ENCODE measurements at regions not wholly inside any gene's neighbourhood (a gene's known extent, or its start where the extent isn't known, plus 50 kb on each side); places are given as distances from the start of the nearest gene placed in this dataset.

DNA sequence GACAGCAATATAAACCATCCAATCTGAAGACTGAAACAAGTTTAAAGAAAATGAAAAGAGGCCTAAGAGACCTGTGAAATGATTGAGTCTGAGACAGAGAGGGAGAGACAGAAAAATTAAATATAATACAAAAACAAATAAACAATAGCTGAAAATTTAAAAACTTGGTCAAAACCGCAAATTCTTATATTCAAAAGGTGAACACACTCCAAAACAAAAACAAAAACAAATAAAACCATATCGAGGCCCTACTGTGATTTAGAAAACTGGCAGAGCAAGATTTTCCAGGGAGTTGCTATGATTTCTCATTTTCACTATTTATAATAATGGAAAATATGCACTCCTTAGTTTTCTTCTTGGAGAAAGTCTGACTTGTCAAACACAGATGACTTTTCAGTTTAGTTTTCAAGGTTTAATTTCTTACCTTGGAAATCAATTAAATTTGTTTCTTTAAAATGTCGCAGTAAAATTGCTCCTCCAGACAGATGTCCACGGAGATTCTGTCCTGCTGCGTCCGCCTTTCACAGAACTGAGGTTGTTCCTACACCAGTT is 1420.3 kb downstream of the UQCRFS1 start:
- TF ChIP-seq EZH2 (IDR thresholded peaks at IDR 0.05; ENCODE audit: borderline replicate concordance, low read depth, low read length, severe bottlenecking) (no peak), CTCF (IDR thresholded peaks at IDR 0.05; ENCODE audit: extremely low read depth in 1 of 2, insufficient read depth in 1 of 2, low read depth in 1 of 2, low read length in 2 of 2) (no peak), POLR2A (IDR thresholded peaks at IDR 0.05; ENCODE audit: low read depth, low read length) (no peak), GATA2 (IDR thresholded peaks at IDR 0.05; ENCODE audit: insufficient read depth, insufficient read length, low read depth, low read length) (no peak), FOS (IDR thresholded peaks at IDR 0.05; ENCODE audit: borderline replicate concordance, insufficient read depth, low read length) (no peak), MYC (IDR thresholded peaks at IDR 0.05; ENCODE audit: low read depth, low read length) (no peak), JUN (IDR thresholded peaks at IDR 0.05; ENCODE audit: borderline replicate concordance, insufficient read depth, insufficient read length, low read depth) (no peak), POLR2AphosphoS5 (IDR thresholded peaks at IDR 0.05; ENCODE audit: insufficient read depth, low read depth, low read length) (no peak)
- TF ChIP-seq, protein P1, sequence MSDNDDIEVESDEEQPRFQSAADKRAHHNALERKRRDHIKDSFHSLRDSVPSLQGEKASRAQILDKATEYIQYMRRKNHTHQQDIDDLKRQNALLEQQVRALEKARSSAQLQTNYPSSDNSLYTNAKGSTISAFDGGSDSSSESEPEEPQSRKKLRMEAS (IDR thresholded peaks at IDR 0.05; ENCODE audit: insufficient read depth, insufficient read length), result no peak
- BruUV-seq (replicated peaks), result TSS peak; percentile 40
- H3K27me3 ChIP-seq (ENCODE audit: control insufficient read depth in 2 of 2, insufficient read depth in 2 of 2, low read length in 2 of 2), result no peaks in the 10 kb centered on the region
- no peaks in the 10 kb centered on the region for H3K9me3 ChIP-seq (replicated peaks; ENCODE audit: control insufficient read depth, insufficient read depth, low read length)
- dilution Hi-C loops (cut with MboI; ENCODE audit: extremely low pct_ligation_motif_present, low sequenced_read_pairs) (no loop called here), intact Hi-C loops (cut with micrococcal nuclease) (loop anchor here (5.0 kb wide), 1 partner anchor 540 kb away; no protein-coding TSS in a partner anchor)
- H3K4me3 ChIP-seq (replicated peaks in 1 of 3; ENCODE audit: insufficient read depth in 1 of 3, low read depth in 1 of 3, low read length in 3 of 3), result peak overlapping the region; percentile 61 to 65 (median 61)
- peaks cover 33% of the 10 kb centered on the region for H3K79me2 ChIP-seq (ENCODE audit: control insufficient read depth, insufficient read depth, low read length)
- H3K4me1 ChIP-seq (ENCODE audit: control insufficient read depth, extremely low read depth, insufficient read depth, low read length), result peaks cover 5% of the 10 kb centered on the region
- H3K9ac ChIP-seq (replicated peaks; ENCODE audit: extremely low read depth, insufficient read depth, low read length), result peak overlapping the region; percentile 68
- DNase-seq (ENCODE audit: low read depth, low spot score), result peak; percentile 2
- H4K20me1 ChIP-seq (replicated peaks; ENCODE audit: control insufficient read depth, extremely low read depth, insufficient read depth, low read length), result no peaks in the 10 kb centered on the region
- H2AFZ ChIP-seq (ENCODE audit: low read depth, low read length), result peak overlapping the region; percentile 72
- no peaks in the 10 kb centered on the region for H3K36me3 ChIP-seq (ENCODE audit: control insufficient read depth in 2 of 2, extremely low read depth in 1 of 2, insufficient read depth in 2 of 2, low read length in 2 of 2)
- peak overlapping the region; percentile 89 for H3K4me2 ChIP-seq (ENCODE audit: insufficient read depth, low read length)
- ChIA-PET POLR2A (interaction anchor here (0.9 kb wide), 1 partner anchor 13 kb away, joined by 3 read pairs; no protein-coding TSS in a partner anchor), CTCF (interaction anchor here (2.2 kb wide), 1 partner anchor 10 kb away, joined by 6 read pairs; no protein-coding TSS in a partner anchor)
- no peak overlapping the region for H3K27ac ChIP-seq (ENCODE audit: insufficient read depth, low read depth, low read length)
- FAIRE-seq, result no peak
- H3K9me1 ChIP-seq (replicated peaks; ENCODE audit: control insufficient read depth, extremely low read depth, insufficient read depth, low read length), result no peaks in the 10 kb centered on the region

Data from endothelial cell of umbilical vein (primary cell).